ENCODE measurements at regions not wholly inside any gene's neighbourhood (a gene's known extent, or its start where the extent isn't known, plus 50 kb on each side); places are given as distances from the start of the nearest gene placed in this dataset.

GRCh38 chr7:131630427-131630826, 74.0 kb upstream of the PODXL start:
- ATAC-seq, result no peak
- DNase-seq (ENCODE audit: low spot score), result no peak
- ChIA-PET POLR2A (no interaction called here), CTCF (interaction anchor here (2.9 kb wide), 1 partner anchor 84 kb away, joined by 22 read pairs; no protein-coding TSS in a partner anchor)
- peaks cover 45% of the 10 kb centered on the region for H3K4me1 Mint-ChIP-seq
- H3K9me3 Mint-ChIP-seq, result no peaks in the 10 kb centered on the region
- TF ChIP-seq OVOL2 (CRISPR knock-in tag; IDR thresholded peaks at IDR 0.05; ENCODE audit: borderline replicate concordance) (no peak), CREM (CRISPR knock-in tag; IDR thresholded peaks at IDR 0.05) (no peak), TEAD1 (CRISPR knock-in tag; IDR thresholded peaks at IDR 0.05) (no peak), ATF1 (CRISPR knock-in tag; IDR thresholded peaks at IDR 0.05) (no peak), ZNF232 (CRISPR knock-in tag; IDR thresholded peaks at IDR 0.05) (no peak), NFYB (CRISPR knock-in tag; conservative IDR thresholded peaks at IDR 0.05; ENCODE audit: low read depth) (no peak), FOXP4 (CRISPR knock-in tag; IDR thresholded peaks at IDR 0.05) (no peak), E2F5 (CRISPR knock-in tag; IDR thresholded peaks at IDR 0.05) (no peak), MXD4 (CRISPR knock-in tag; IDR thresholded peaks at IDR 0.05; ENCODE audit: borderline replicate concordance) (no peak), AFF4 (CRISPR knock-in tag; IDR thresholded peaks at IDR 0.05; ENCODE audit: borderline replicate concordance) (no peak), NFE2L1 (CRISPR knock-in tag; IDR thresholded peaks at IDR 0.05) (no peak), JAZF1 (CRISPR knock-in tag; IDR thresholded peaks at IDR 0.05) (no peak)
- TF ChIP-seq, protein P1, sequence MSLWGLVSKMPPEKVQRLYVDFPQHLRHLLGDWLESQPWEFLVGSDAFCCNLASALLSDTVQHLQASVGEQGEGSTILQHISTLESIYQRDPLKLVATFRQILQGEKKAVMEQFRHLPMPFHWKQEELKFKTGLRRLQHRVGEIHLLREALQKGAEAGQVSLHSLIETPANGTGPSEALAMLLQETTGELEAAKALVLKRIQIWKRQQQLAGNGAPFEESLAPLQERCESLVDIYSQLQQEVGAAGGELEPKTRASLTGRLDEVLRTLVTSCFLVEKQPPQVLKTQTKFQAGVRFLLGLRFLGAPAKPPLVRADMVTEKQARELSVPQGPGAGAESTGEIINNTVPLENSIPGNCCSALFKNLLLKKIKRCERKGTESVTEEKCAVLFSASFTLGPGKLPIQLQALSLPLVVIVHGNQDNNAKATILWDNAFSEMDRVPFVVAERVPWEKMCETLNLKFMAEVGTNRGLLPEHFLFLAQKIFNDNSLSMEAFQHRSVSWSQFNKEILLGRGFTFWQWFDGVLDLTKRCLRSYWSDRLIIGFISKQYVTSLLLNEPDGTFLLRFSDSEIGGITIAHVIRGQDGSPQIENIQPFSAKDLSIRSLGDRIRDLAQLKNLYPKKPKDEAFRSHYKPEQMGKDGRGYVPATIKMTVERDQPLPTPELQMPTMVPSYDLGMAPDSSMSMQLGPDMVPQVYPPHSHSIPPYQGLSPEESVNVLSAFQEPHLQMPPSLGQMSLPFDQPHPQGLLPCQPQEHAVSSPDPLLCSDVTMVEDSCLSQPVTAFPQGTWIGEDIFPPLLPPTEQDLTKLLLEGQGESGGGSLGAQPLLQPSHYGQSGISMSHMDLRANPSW (CRISPR knock-in tag; conservative IDR thresholded peaks at IDR 0.05; ENCODE audit: low read depth), result no peak
- TF ChIP-seq, protein P2, sequence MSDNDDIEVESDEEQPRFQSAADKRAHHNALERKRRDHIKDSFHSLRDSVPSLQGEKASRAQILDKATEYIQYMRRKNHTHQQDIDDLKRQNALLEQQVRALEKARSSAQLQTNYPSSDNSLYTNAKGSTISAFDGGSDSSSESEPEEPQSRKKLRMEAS (CRISPR knock-in tag; IDR thresholded peaks at IDR 0.05), result no peak
- TF ChIP-seq, protein P3, sequence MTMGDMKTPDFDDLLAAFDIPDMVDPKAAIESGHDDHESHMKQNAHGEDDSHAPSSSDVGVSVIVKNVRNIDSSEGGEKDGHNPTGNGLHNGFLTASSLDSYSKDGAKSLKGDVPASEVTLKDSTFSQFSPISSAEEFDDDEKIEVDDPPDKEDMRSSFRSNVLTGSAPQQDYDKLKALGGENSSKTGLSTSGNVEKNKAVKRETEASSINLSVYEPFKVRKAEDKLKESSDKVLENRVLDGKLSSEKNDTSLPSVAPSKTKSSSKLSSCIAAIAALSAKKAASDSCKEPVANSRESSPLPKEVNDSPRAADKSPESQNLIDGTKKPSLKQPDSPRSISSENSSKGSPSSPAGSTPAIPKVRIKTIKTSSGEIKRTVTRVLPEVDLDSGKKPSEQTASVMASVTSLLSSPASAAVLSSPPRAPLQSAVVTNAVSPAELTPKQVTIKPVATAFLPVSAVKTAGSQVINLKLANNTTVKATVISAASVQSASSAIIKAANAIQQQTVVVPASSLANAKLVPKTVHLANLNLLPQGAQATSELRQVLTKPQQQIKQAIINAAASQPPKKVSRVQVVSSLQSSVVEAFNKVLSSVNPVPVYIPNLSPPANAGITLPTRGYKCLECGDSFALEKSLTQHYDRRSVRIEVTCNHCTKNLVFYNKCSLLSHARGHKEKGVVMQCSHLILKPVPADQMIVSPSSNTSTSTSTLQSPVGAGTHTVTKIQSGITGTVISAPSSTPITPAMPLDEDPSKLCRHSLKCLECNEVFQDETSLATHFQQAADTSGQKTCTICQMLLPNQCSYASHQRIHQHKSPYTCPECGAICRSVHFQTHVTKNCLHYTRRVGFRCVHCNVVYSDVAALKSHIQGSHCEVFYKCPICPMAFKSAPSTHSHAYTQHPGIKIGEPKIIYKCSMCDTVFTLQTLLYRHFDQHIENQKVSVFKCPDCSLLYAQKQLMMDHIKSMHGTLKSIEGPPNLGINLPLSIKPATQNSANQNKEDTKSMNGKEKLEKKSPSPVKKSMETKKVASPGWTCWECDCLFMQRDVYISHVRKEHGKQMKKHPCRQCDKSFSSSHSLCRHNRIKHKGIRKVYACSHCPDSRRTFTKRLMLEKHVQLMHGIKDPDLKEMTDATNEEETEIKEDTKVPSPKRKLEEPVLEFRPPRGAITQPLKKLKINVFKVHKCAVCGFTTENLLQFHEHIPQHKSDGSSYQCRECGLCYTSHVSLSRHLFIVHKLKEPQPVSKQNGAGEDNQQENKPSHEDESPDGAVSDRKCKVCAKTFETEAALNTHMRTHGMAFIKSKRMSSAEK (CRISPR knock-in tag; IDR thresholded peaks at IDR 0.05; ENCODE audit: borderline replicate concordance), result no peak
- TF ChIP-seq, protein P4, sequence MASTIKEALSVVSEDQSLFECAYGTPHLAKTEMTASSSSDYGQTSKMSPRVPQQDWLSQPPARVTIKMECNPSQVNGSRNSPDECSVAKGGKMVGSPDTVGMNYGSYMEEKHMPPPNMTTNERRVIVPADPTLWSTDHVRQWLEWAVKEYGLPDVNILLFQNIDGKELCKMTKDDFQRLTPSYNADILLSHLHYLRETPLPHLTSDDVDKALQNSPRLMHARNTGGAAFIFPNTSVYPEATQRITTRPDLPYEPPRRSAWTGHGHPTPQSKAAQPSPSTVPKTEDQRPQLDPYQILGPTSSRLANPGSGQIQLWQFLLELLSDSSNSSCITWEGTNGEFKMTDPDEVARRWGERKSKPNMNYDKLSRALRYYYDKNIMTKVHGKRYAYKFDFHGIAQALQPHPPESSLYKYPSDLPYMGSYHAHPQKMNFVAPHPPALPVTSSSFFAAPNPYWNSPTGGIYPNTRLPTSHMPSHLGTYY (CRISPR knock-in tag; IDR thresholded peaks at IDR 0.05), result no peak
- TF ChIP-seq, protein P5, sequence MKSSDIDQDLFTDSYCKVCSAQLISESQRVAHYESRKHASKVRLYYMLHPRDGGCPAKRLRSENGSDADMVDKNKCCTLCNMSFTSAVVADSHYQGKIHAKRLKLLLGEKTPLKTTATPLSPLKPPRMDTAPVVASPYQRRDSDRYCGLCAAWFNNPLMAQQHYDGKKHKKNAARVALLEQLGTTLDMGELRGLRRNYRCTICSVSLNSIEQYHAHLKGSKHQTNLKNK (CRISPR knock-in tag; IDR thresholded peaks at IDR 0.05), result no peak
- TF ChIP-seq, protein P6, sequence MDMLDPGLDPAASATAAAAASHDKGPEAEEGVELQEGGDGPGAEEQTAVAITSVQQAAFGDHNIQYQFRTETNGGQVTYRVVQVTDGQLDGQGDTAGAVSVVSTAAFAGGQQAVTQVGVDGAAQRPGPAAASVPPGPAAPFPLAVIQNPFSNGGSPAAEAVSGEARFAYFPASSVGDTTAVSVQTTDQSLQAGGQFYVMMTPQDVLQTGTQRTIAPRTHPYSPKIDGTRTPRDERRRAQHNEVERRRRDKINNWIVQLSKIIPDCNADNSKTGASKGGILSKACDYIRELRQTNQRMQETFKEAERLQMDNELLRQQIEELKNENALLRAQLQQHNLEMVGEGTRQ (CRISPR knock-in tag; IDR thresholded peaks at IDR 0.05), result no peak
- peaks cover 20% of the 10 kb centered on the region for H3K27me3 Mint-ChIP-seq (ENCODE audit: low read depth)
- no peak overlapping the region for H3K4me3 Mint-ChIP-seq
- H3K36me3 Mint-ChIP-seq, result no peaks in the 10 kb centered on the region
- no peak overlapping the region for H3K27ac Mint-ChIP-seq
